ENCODE measurements at regions not wholly inside any gene's neighbourhood (a gene's known extent, or its start where the extent isn't known, plus 50 kb on each side); places are given as distances from the start of the nearest gene placed in this dataset.

DNA sequence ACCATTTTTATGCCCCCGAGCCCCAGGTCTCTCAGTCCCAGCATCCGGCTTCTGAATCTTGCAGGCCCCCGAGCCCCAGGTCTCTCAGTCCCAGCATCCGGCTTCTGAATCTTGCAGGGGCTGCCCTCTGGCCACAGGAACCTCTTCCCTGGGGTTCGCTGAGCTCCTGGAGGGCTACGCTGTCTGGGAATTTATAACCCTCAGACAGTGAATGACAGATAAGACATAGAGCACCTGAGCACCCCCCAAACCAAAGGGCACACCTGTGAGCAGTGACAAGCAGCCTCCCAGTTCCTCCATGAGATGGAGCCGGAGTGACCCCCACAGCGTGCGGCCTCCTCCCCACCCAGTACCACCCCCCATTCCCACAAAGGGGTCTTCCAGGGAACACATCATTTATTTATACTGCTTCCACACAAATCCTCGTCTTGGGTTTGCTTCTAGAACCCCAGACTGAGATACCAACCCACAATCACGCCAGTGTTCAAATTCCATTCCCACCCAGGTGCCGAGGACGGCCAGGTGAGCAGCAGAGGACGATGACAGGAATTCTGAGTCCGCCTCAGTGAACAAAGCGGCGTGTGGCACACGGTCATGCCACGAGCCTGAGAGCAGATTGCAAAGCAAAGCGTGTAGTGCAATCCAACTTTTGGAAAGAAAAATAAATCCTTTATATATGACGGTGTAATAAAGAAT, 57.7 kb upstream of the FAM20C start:
- DNase-seq (ENCODE audit: low read depth, low spot score): no peak

DNA sequence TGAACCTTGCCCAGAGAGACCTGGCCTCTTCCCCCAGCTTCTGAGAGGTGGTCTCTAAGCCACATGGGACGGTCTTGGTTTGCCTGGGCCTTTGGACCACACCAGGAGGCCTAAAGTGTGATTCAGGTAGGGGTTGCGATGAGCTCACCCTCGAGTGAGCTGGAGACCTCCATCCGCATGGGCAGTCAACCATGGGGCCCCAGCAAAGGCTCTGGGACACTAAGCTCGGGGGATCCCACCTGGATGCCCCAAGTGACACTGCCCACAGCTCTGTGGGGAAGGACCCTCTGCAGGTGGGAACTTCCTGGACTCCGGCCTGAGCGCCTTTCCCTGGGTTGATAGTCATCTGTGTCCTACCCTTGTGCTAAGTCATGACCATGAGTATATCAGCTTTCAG, 57.1 kb upstream of the FAM20C start:
- DNase-seq (ENCODE audit: low read depth, low spot score): no peak

DNA sequence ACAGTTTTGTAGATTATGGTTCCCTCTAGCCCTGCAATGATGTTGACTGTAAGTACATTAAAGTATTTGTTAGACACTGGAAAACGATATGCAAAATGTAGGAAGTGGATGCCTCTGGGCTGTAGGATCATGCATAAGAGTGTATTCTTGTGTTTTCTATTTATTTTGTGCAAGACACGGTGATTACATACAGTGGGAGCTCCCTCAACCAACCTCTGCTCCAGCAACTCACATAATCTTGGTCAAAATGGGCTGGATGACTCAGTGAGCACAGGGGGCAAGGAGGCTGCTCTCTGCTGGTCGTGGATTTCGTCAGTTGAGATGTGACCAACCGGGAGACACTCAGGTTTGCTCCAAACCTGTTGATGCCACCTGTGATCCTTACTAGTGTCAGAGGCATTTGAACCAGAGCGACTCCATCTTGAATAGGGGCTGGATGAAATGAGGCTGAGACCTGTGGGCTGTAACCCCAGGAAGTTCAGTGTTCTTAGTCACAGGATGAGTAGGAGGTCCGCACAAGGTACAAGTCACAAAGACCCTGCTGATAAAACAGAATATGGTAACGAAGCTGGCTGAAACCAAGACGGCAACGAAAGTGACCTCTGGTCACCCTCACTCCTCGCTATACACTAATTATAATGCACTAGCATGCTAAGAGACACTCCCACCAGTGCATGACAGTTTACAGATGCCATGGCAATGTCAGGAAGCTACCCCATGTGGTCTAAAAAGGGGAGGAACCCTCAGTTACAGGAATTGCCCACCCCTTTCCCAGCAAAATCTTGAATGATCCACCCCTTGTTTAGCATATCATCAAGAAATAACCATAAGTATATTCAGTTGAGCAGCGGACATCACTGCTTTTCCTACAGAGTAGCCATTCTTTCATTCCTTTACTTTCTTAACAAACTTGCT, 56.4 kb upstream of the FAM20C start:
- no peak for DNase-seq (ENCODE audit: low read depth, low spot score)

DNA sequence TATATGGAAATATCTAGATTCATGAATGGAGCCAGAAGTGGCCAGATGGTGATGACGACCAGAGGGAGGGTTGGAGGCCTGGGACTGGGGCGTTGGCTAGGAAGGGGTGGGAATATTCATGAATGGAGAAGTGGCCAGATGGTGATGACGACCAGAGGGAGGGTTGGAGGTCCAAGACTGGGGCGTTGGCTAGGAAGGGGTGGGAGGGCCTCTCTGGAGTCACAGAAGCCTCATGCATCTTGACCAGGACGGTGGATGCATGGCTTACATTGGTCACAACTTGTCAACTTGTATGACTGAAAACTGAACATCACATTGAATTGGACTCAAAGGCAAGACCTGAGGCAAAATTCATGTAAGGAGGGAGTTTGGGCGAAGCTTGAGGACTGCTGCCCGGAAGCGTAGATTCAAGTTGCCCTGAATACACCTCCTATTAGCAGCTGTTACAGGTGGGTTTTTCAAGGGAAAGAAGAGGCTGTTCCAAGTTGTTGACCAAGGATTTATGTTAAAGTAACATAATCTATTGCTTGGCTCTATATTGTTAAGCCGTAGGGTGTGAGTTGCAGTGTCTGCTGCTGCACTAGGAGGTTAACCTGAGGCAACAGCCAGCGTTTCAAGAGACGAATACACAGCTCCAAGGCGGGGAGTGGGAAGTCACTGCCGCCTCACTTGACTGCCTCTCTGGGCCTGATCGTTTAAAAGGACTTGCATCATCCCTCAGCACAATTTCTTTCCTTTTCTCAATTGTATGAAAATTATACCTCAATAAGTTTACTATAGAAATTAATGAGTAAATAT, 55.1 kb upstream of the FAM20C start:
- DNase-seq (ENCODE audit: low read depth, low spot score): no peak

DNA sequence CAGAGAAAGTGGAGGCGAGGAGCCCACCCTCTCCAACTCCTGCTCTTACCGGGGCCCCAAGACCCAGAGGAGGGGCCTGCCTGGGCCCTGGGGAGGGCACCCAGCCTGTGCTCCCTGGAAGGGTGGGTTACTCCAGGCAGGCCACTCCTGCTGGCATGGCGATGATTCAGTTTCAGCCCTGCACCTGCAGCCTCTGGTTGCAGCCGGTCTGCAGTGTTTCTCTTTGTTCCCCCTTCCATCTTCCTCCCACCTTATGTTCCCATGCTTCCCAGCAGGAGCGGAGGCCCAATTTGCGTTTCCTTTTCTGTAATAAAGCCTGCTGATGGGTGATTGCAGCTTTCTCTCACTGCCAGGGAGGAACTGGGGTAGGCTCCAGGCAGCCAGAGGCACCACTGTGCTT, 53.2 kb upstream of the FAM20C start:
- no peak for DNase-seq (ENCODE audit: low read depth, low spot score)

DNA sequence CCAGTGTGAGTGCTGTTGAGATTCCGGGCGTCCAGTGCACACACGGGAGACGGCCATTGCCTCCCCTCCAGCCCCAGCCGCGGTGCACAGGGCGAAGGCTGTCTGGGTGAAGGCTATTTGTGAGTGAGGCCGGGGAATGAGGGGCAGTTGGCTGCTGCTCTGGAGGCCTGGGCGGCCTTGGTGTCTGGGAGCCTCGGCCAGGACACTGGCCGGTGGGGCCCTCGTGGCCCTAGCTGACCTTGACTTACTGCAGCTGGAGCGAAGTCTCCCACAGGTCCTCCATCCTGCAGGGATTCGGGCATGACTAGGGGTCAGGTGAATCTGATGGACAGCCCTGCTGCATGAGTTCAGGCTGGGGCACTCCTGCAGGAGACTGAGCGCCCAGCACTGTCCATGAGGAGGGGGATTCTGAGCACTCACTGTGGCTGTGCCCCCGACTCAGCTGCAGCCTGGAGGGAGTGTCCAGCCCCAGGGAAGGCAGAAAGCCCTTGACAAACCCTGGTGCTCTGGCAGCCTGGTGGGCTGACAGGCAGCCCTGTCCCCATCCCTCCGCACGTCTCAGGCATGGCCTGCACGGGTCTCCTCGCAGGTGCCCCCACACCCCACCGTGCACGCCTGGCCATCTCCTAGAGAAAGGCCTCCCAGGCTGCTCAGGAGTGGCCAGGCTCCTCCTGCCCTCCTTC, 52.7 kb upstream of the FAM20C start:
- DNase-seq (ENCODE audit: low read depth, low spot score): no peak

DNA sequence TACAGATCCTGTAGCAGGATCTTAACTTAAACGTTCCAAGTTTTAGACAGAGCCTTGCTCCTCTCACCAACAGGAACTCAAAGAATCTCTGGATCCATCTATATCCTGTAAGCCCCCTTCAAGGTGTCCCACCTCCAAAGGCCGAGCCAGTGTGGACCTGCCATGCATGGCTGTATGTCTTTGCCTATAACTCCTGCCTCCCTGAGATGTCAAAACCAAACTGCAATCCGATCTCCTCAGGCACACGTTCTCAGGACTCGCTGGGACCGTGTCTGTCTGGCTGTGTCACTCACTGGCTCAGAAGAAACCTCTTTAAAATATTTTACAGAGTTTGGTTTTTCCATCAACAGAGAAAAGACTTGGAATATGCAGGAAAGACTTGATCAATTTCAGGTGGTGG, 51.4 kb upstream of the FAM20C start:
- DNase-seq (ENCODE audit: low read depth, low spot score): no peak

DNA sequence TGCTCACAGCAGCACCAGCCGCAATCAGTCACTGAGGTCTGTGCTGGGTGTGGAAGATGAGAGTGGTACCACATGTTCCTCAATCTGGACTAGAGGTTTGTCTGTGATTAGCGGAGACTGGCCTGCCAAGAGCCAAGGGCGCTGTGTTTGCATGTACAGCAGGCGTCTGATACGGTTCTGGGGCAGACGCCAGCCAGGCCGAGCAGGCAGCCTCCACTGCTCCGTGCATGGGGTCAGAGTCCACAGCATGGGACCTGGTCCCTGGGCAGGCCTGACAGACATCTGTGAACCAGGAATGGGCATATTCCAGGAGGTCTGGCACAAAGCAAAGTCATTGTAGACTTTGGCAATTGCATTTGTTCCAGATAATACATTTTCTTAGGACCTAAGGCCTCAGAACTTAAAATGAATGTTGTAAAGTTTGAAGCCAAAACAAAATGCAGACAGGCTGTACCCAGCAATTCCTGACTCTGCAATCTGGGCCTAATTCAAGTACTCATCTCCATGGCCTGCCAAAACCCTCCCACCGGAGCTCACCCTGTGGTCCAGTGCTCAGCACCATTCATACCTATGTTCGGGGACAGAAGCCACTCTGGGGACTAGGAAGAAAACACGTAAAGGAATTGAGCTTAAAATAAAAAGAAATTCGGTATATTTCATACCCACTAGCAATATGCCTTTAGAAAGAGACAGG, 50.0 kb upstream of the FAM20C start:
- DNase-seq (ENCODE audit: low read depth, low spot score): no peak
